ENCODE measurements at regions not wholly inside any gene's neighbourhood (a gene's known extent, or its start where the extent isn't known, plus 50 kb on each side); places are given as distances from the start of the nearest gene placed in this dataset.

DNA sequence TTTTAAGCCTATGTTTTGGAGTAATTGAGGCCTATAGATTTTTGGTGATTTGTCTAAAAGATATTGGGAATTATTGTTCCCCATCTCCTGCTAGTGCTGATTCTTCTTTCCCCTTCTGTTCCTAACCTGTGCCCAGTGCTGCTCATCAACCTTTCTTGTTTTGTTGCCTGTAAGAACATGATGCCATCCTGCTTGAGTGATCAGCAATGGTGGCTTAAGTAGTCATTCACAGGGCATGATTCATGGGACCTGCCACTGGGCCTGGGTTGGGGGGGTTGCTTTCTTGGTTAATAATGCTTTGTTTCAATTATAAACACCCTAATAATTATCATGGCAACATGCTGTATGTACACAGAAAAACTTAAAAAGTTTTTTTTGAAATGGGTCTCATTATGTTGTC is 562.9 kb upstream of the SETBP1 start:
- Histone ChIP-seq H3K36me3 (ENCODE audit: control insufficient read depth, insufficient read depth, low read length) (no peaks in the 10 kb centered on the region), H3K27ac (ENCODE audit: low read depth, low read length) (no peak overlapping the region), H3K9me3 (ENCODE audit: control insufficient read depth, low read length) (no peaks in the 10 kb centered on the region), H3K4me1 (ENCODE audit: control insufficient read depth, insufficient read depth, low read length) (no peaks in the 10 kb centered on the region), H3K27me3 (ENCODE audit: control insufficient read depth, insufficient read depth, low read length, poor library complexity, severe bottlenecking) (no peaks in the 10 kb centered on the region), H3K9ac (ENCODE audit: extremely low read depth, low read length, poor library complexity, severe bottlenecking) (no peak overlapping the region), H3K4me3 (ENCODE audit: low read length) (no peak overlapping the region)
- TF ChIP-seq, protein P1, sequence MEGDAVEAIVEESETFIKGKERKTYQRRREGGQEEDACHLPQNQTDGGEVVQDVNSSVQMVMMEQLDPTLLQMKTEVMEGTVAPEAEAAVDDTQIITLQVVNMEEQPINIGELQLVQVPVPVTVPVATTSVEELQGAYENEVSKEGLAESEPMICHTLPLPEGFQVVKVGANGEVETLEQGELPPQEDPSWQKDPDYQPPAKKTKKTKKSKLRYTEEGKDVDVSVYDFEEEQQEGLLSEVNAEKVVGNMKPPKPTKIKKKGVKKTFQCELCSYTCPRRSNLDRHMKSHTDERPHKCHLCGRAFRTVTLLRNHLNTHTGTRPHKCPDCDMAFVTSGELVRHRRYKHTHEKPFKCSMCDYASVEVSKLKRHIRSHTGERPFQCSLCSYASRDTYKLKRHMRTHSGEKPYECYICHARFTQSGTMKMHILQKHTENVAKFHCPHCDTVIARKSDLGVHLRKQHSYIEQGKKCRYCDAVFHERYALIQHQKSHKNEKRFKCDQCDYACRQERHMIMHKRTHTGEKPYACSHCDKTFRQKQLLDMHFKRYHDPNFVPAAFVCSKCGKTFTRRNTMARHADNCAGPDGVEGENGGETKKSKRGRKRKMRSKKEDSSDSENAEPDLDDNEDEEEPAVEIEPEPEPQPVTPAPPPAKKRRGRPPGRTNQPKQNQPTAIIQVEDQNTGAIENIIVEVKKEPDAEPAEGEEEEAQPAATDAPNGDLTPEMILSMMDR (conservative IDR thresholded peaks at IDR 0.05), result no peak
- Mint-ChIP-seq H3K4me3 (no peak overlapping the region), H3K27ac (no peak overlapping the region), H3K27me3 (ENCODE audit: insufficient read depth) (no peaks in the 10 kb centered on the region), H3K9me3 (no peaks in the 10 kb centered on the region), H3K36me3 (ENCODE audit: low read depth) (no peaks in the 10 kb centered on the region), H3K4me1 (no peaks in the 10 kb centered on the region)
- no peak for DNase-seq

DNA sequence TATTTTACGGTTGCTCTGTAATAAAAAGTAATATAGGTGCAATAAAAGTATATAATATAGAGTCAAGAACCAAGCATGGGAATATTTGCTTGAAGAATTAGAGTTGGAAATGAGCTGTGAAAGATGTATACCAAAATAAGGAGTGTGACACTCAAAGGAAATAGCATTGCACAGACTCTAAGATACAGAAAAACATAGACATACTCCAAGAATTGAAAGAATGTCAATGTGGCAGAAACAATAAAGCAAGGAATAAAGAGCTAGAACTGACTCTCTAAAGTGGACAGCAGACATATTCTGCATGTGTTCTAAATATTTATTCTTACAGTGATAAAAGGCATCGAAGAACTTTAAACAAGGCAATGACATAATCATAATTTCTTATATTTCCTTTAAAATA is 561.1 kb upstream of the SETBP1 start:
- Mint-ChIP-seq H3K27ac (no peak overlapping the region), H3K36me3 (ENCODE audit: low read depth) (no peaks in the 10 kb centered on the region), H3K4me1 (no peaks in the 10 kb centered on the region), H3K27me3 (ENCODE audit: insufficient read depth) (no peaks in the 10 kb centered on the region), H3K4me3 (no peak overlapping the region), H3K9me3 (no peaks in the 10 kb centered on the region)
- no peak for DNase-seq
- no peaks in the 10 kb centered on the region for H3K36me3 ChIP-seq (ENCODE audit: control insufficient read depth, insufficient read depth, low read length)
- no peak overlapping the region for H3K27ac ChIP-seq (ENCODE audit: low read depth, low read length)
- H3K9me3 ChIP-seq (ENCODE audit: control insufficient read depth, low read length), result no peaks in the 10 kb centered on the region
- H3K4me1 ChIP-seq (ENCODE audit: control insufficient read depth, insufficient read depth, low read length), result no peaks in the 10 kb centered on the region
- TF ChIP-seq, protein P1 (conservative IDR thresholded peaks at IDR 0.05), result no peak
- H3K9ac ChIP-seq (ENCODE audit: extremely low read depth, low read length, poor library complexity, severe bottlenecking), result no peak overlapping the region
- no peak overlapping the region for H3K4me3 ChIP-seq (ENCODE audit: low read length)
- WGBS, 2 experiments (ENCODE audit: insufficient coverage in 1 of 2, insufficient read length in 1 of 2), result no CpG with 5 or more reads among the region's 2 CpGs
- H3K27me3 ChIP-seq (ENCODE audit: control insufficient read depth, insufficient read depth, low read length, poor library complexity, severe bottlenecking), result no peaks in the 10 kb centered on the region

DNA sequence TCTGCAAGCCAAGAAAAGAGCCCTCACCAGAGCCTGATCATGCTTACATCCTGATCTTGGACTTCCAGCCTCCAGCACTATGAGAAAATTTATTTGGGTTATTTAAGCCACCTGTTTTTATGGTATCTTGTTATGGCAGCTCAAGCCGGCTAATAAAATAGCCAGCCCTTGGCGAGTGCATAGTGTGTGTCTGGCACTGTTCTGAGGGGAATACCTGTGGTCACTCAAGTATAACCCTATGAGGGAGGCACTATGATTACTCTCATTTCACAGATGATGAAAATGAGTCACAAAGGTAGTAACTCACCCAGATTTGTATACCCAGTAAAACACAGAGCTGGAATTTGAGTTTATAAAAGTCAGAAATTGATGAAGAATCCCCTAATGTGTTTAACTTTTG is 556.9 kb upstream of the SETBP1 start:
- no peak overlapping the region for H3K4me3 ChIP-seq (ENCODE audit: low read length)
- no peaks in the 10 kb centered on the region for H3K36me3 ChIP-seq (ENCODE audit: control insufficient read depth, insufficient read depth, low read length)
- TF ChIP-seq, protein P1 (conservative IDR thresholded peaks at IDR 0.05), result no peak
- H3K27ac ChIP-seq (ENCODE audit: low read depth, low read length), result no peak overlapping the region
- no peak overlapping the region for H3K27ac Mint-ChIP-seq
- no peaks in the 10 kb centered on the region for H3K4me1 ChIP-seq (ENCODE audit: control insufficient read depth, insufficient read depth, low read length)
- no peaks in the 10 kb centered on the region for H3K27me3 ChIP-seq (ENCODE audit: control insufficient read depth, insufficient read depth, low read length, poor library complexity, severe bottlenecking)
- no peaks in the 10 kb centered on the region for H3K27me3 Mint-ChIP-seq (ENCODE audit: insufficient read depth)
- no peaks in the 10 kb centered on the region for H3K9me3 ChIP-seq (ENCODE audit: control insufficient read depth, low read length)
- WGBS, 2 experiments (ENCODE audit: insufficient coverage in 1 of 2, insufficient read length in 1 of 2), result 92 to 94% methylated on average over 2 of the region's 2 CpGs
- no peaks in the 10 kb centered on the region for H3K9me3 Mint-ChIP-seq
- no peaks in the 10 kb centered on the region for H3K4me1 Mint-ChIP-seq
- no peak overlapping the region for H3K9ac ChIP-seq (ENCODE audit: extremely low read depth, low read length, poor library complexity, severe bottlenecking)
- no peak overlapping the region for H3K4me3 Mint-ChIP-seq
- H3K36me3 Mint-ChIP-seq (ENCODE audit: low read depth), result no peaks in the 10 kb centered on the region
- no peak for DNase-seq

Data from endodermal cell (in vitro differentiated cells).